PC-3 (cell line): ENCODE measurements at regions not wholly inside any gene's neighbourhood (a gene's known extent, or its start where the extent isn't known, plus 50 kb on each side); places are given as distances from the start of the nearest gene placed in this dataset.

Experiments used
- ATAC-seq: fragments of 200-7000 bp; cut with Tn5 transposase; 2 replicates; pipeline ENCODE4 v1.9.1; 2020; ENCODE audit warnings: mild to moderate bottlenecking, moderate library complexity
- BruUV-seq: library from RNA; stranded (reverse); fragments of 400-500 nt; replicated peaks from 2 replicates; lab custom pipeline; 2021; lab: Mats Ljungman, UMichigan
- CTCF ChIA-PET: fragments of 300-600 bp; sonication (Branson Sonifier 250); formaldehyde crosslinking; loops from one replicate; lab custom pipeline; 2022; ENCODE audit warnings: antibody characterized with exemption; lab: Charles Lee
- POLR2A ChIA-PET: fragments of 300-600 bp; sonication (Branson Sonifier 250); formaldehyde crosslinking; loops from one replicate; lab custom pipeline; 2022; ENCODE audit warnings: antibody characterized with exemption; ENCODE audit not compliant: unreplicated experiment; lab: Charles Lee
- DNase-seq: peaks from one replicate; pipeline ENCODE4 v3.0.0-alpha.2; 2015
- H2AFZ ChIP-seq: fragments of 300-600 bp; sonication (generic); 2 replicates; pipeline ENCODE4 v1.6.0; 2016; ENCODE audit warnings: antibody characterized with exemption, low read length
- H3F3A ChIP-seq: fragments of 300-600 bp; sonication (generic); one replicate; pipeline ENCODE4 v1.6.0; 2017; ENCODE audit warnings: antibody characterized with exemption, low read length, control low read depth, mild to moderate bottlenecking; ENCODE audit not compliant: unreplicated experiment
- H3K27ac ChIP-seq: fragments of 300-600 bp; sonication (generic); 2 replicates; pipeline ENCODE4 v1.5.1; 2016; ENCODE audit warnings: mild to moderate bottlenecking, low read length
- H3K27me3 ChIP-seq: fragments of 300-600 bp; sonication (generic); 2 replicates; pipeline ENCODE4 v1.6.1; 2016; ENCODE audit warnings: low read length, mixed read lengths
- H3K36me3 ChIP-seq: fragments of 300-600 bp; sonication (generic); 2 replicates; pipeline ENCODE4 v1.6.1; 2016; ENCODE audit warnings: low read depth, mixed run types, low read length, mixed read lengths
- H3K4me1 ChIP-seq: fragments of 300-600 bp; sonication (generic); 2 replicates; pipeline ENCODE4 v1.5.1; 2016; ENCODE audit warnings: low read length; ENCODE audit not compliant: insufficient read depth
- H3K4me2 ChIP-seq: fragments of 300-600 bp; sonication (generic); 2 replicates; pipeline ENCODE4 v1.6.0; 2016; ENCODE audit warnings: low read length
- H3K4me3 ChIP-seq: fragments of 300-600 bp; sonication (generic); 2 replicates; pipeline ENCODE4 v1.5.1; 2016; ENCODE audit warnings: mild to moderate bottlenecking, low read length, mixed read lengths
- H3K79me2 ChIP-seq: fragments of 300-600 bp; sonication (generic); 2 replicates; pipeline ENCODE4 v1.6.1; 2017; ENCODE audit warnings: low read length, mixed read lengths
- H3K9ac ChIP-seq: fragments of 300-600 bp; sonication (generic); 2 replicates; pipeline ENCODE4 v1.6.0; 2016; ENCODE audit warnings: mild to moderate bottlenecking, low read length
- H3K9me2 ChIP-seq: fragments of 300-600 bp; sonication (generic); replicated peaks from 2 replicates; pipeline ENCODE4 v1.6.1; 2016; ENCODE audit warnings: mixed run types, low read length, mixed read lengths
- H3K9me3 ChIP-seq: fragments of 300-600 bp; sonication (generic); 2 replicates; pipeline ENCODE4 v1.6.1; 2016; ENCODE audit warnings: low read length, mixed read lengths
- H4K20me1 ChIP-seq: fragments of 300-600 bp; sonication (generic); 2 replicates; pipeline ENCODE4 v1.6.1; 2016; ENCODE audit warnings: low read length, mixed read lengths
- CTCF ChIP-seq: fragments of 300-600 bp; sonication (generic); conservative IDR thresholded peaks from 2 replicates; pipeline ENCODE4 v1.5.1; 2017; ENCODE audit warnings: antibody characterized with exemption, low read depth, mild to moderate bottlenecking, low read length
- EZH2 ChIP-seq: fragments of 300-600 bp; sonication (generic); IDR thresholded peaks from one replicate; pipeline ENCODE4 v1.6.1; 2017; ENCODE audit warnings: antibody characterized with exemption, mild to moderate bottlenecking, low read length; ENCODE audit not compliant: unreplicated experiment
- EZH2phosphoT487 ChIP-seq: fragments of 300-600 bp; sonication (generic); IDR thresholded peaks from 2 replicates; pipeline ENCODE4 v1.6.1; 2018; ENCODE audit warnings: mild to moderate bottlenecking, antibody characterized with exemption, low read length, borderline replicate concordance
- intact Hi-C: fragments of 100-400 bp; cut with micrococcal nuclease; formaldehyde crosslinking; loops from 2 replicates; pipeline ENCODE4 v1.9.0; 2023

- ATAC-seq (no peak), DNase-seq (no peak)
- no peaks in the 10 kb centered on the region for H3K9me3 ChIP-seq
- no peak overlapping the region for H2AFZ ChIP-seq
- H3K4me1 ChIP-seq, result no peaks in the 10 kb centered on the region
- H3F3A ChIP-seq, result no peaks in the 10 kb centered on the region
- ChIA-PET POLR2A (no interaction called here), CTCF (no interaction called here)
- H3K27ac ChIP-seq, result no peak overlapping the region
- H3K27me3 ChIP-seq, result peaks cover 13% of the 10 kb centered on the region
- H3K4me3 ChIP-seq, result no peak overlapping the region
- H3K9ac ChIP-seq, result no peak overlapping the region
- TF ChIP-seq EZH2, result no peak
- no peak for TF ChIP-seq CTCF
- TF ChIP-seq EZH2phosphoT487, result no peak
- no peak overlapping the region for H3K4me2 ChIP-seq
- no peaks in the 10 kb centered on the region for H3K36me3 ChIP-seq
- no peaks in the 10 kb centered on the region for H3K79me2 ChIP-seq
- intact Hi-C loops, result no loop called here
- H4K20me1 ChIP-seq, result no peaks in the 10 kb centered on the region
- no TSS peak for BruUV-seq
- no peaks in the 10 kb centered on the region for H3K9me2 ChIP-seq
These were observed 160.5 kb upstream of the AGTR2 start for GRCh38 chrX:116009861-116010710.

- TF ChIP-seq EZH2, result no peak
- no peak for TF ChIP-seq EZH2phosphoT487
- no peak for TF ChIP-seq CTCF
- intact Hi-C loops, result no loop called here
These were observed 159.6 kb upstream of the AGTR2 start for GRCh38 chrX:116010939-116011338.

GRCh38 chrX:116031331-116031730, 139.2 kb upstream of the AGTR2 start:
- H4K20me1 ChIP-seq, result no peaks in the 10 kb centered on the region
- BruUV-seq, result no TSS peak
- H3K9ac ChIP-seq, result no peak overlapping the region
- CTCF ChIA-PET, result no interaction called here
- H3K9me2 ChIP-seq, result no peaks in the 10 kb centered on the region
- DNase-seq (no peak), ATAC-seq (no peak)
- no peaks in the 10 kb centered on the region for H3K27me3 ChIP-seq
- H2AFZ ChIP-seq, result no peak overlapping the region
- H3K9me3 ChIP-seq, result no peaks in the 10 kb centered on the region
- no peak overlapping the region for H3K4me3 ChIP-seq
- TF ChIP-seq EZH2 (no peak), CTCF (no peak), EZH2phosphoT487 (no peak)
- no peaks in the 10 kb centered on the region for H3K36me3 ChIP-seq
- no peaks in the 10 kb centered on the region for H3K4me1 ChIP-seq
- intact Hi-C loops, result no loop called here
- no peaks in the 10 kb centered on the region for H3K79me2 ChIP-seq
- no peaks in the 10 kb centered on the region for H3F3A ChIP-seq
- H3K4me2 ChIP-seq, result no peak overlapping the region
- POLR2A ChIA-PET, result no interaction called here
- no peak overlapping the region for H3K27ac ChIP-seq

More at GRCh38 chrX:116010939-116011338, 159.6 kb upstream of the AGTR2 start:
- Histone ChIP-seq H4K20me1 (no peaks in the 10 kb centered on the region), H3K9me3 (no peaks in the 10 kb centered on the region), H3K79me2 (no peaks in the 10 kb centered on the region), H3K27me3 (peaks cover 13% of the 10 kb centered on the region), H2AFZ (no peak overlapping the region), H3F3A (no peaks in the 10 kb centered on the region), H3K9me2 (no peaks in the 10 kb centered on the region), H3K27ac (no peak overlapping the region), H3K36me3 (no peaks in the 10 kb centered on the region), H3K4me1 (no peaks in the 10 kb centered on the region), H3K4me3 (no peak overlapping the region), H3K4me2 (no peak overlapping the region), H3K9ac (no peak overlapping the region)
- DNase-seq (no peak), ATAC-seq (no peak)
- ChIA-PET POLR2A (no interaction called here), CTCF (no interaction called here)
- BruUV-seq, result no TSS peak
